RWPE1 (cell line): ENCODE measurements at regions not wholly inside any gene's neighbourhood (a gene's known extent, or its start where the extent isn't known, plus 50 kb on each side); places are given as distances from the start of the nearest gene placed in this dataset.
"Not testable (repeated sequence)": the region's sequence is repeated elsewhere in the genome, so short reads cannot be mapped to it uniquely, and the experiment has no call there.

Source experiments
- CTCF ChIA-PET: fragments of 350-600 bp; sonication (Branson Sonifier 250); formaldehyde crosslinking; extraction: SDS; loops from one replicate; lab custom pipeline; 2021; lab: Yijun Ruan, JAX
- POLR2A ChIA-PET: fragments of 400-600 bp; formaldehyde crosslinking; extraction: SDS; loops from one replicate; lab custom pipeline; 2020; ENCODE audit warnings: antibody characterized with exemption; ENCODE audit not compliant: low non-redundant PET; lab: Yijun Ruan, JAX
- DNase-seq: peaks from one replicate; pipeline ENCODE4 v3.0.0; 2012; ENCODE audit warnings: low spot score
- H3K27ac ChIP-seq: fragments of 450-650 bp; 2 replicates; pipeline ENCODE4 v1.5.1; 2017
- CTCF ChIP-seq: fragments of 450-650 bp; conservative IDR thresholded peaks from 2 replicates; pipeline ENCODE4 v1.5.1; 2017; ENCODE audit warnings: low read depth, mild to moderate bottlenecking

- no peak for DNase-seq
- CTCF ChIA-PET: no interaction called here
- POLR2A ChIA-PET: no interaction called here
- TF ChIP-seq CTCF: no peak
- no peak overlapping the region for H3K27ac ChIP-seq
Observed at GRCh38 chr7:14974688-14975087, 72.1 kb upstream of the DGKB start.

GRCh38 chr7:14973712-14974428, 71.3 kb upstream of the DGKB start:
- no peak for DNase-seq
- no peak overlapping the region for H3K27ac ChIP-seq
- ChIA-PET POLR2A (no interaction called here), CTCF (no interaction called here)
- no peak for TF ChIP-seq CTCF

GRCh38 chr7:14971678-14972077, 69.1 kb upstream of the DGKB start:
- CTCF ChIA-PET: interaction anchor here (0.6 kb wide), 1 partner anchor 375 kb away, joined by 6 read pairs; no protein-coding TSS in a partner anchor

GRCh38 chr7:14967376-14967775, 64.8 kb upstream of the DGKB start:
- DNase-seq, POLR2A ChIA-PET, H3K27ac ChIP-seq, CTCF ChIA-PET: not testable (repeated sequence)

More at GRCh38 chr7:14971678-14972077, 69.1 kb upstream of the DGKB start:
- H3K27ac ChIP-seq, DNase-seq, POLR2A ChIA-PET: not testable (repeated sequence)

GRCh38 chr7:14962778-14963177, 60.2 kb upstream of the DGKB start:
- CTCF ChIA-PET: interaction anchor here (0.6 kb wide), 2 partner anchors 105 to 245 kb away, joined by 3 read pairs; no protein-coding TSS in a partner anchor
- no peak for DNase-seq
- TF ChIP-seq CTCF: no peak
- POLR2A ChIA-PET: no interaction called here
- no peak overlapping the region for H3K27ac ChIP-seq

- H3K27ac ChIP-seq: no peak overlapping the region
- ChIA-PET CTCF (interaction anchor here (0.7 kb wide), 1 partner anchor 820 kb away, joined by 3 read pairs; no protein-coding TSS in a partner anchor), POLR2A (no interaction called here)
- no peak for TF ChIP-seq CTCF
- no peak for DNase-seq
Observed at GRCh38 chr7:14960721-14961120, 58.2 kb upstream of the DGKB start.

GRCh38 chr7:14959339-14959738, 56.8 kb upstream of the DGKB start:
- CTCF ChIA-PET: no interaction called here
- POLR2A ChIA-PET: no interaction called here

More at GRCh38 chr7:14959339-14959738, 56.8 kb upstream of the DGKB start:
- TF ChIP-seq CTCF: no peak
- DNase-seq: no peak
- H3K27ac ChIP-seq: no peak overlapping the region
